Vagina (tissue), 2 donors: ENCODE measurements at regions not wholly inside any gene's neighbourhood (a gene's known extent, or its start where the extent isn't known, plus 50 kb on each side); places are given as distances from the start of the nearest gene placed in this dataset.

Source experiments
- POLR2AphosphoS5 ChIP-seq, 2 donors: sonication (generic); formaldehyde crosslinking; IDR thresholded peaks; one replicate each; pipeline ENCODE4 v1.9.0; 2017; ENCODE audit warnings: antibody characterized with exemption in 2 of 2, mild to moderate bottlenecking in 2 of 2, low read depth in 1 of 2; ENCODE audit not compliant: insufficient read depth in 1 of 2
- TF ChIP-seq, protein P1 (sequence below), 3 experiments: fragments of 450-650 bp in 2 of 3; fragments of 200-600 bp in 1 of 3; sonication (generic) in 1 of 3; IDR thresholded peaks; one replicate each; pipeline ENCODE4 v1.5.1; 2017 to 2019; ENCODE audit warnings: antibody characterized with exemption in 3 of 3, mild to moderate bottlenecking in 2 of 3, moderate library complexity in 2 of 3

DNA sequence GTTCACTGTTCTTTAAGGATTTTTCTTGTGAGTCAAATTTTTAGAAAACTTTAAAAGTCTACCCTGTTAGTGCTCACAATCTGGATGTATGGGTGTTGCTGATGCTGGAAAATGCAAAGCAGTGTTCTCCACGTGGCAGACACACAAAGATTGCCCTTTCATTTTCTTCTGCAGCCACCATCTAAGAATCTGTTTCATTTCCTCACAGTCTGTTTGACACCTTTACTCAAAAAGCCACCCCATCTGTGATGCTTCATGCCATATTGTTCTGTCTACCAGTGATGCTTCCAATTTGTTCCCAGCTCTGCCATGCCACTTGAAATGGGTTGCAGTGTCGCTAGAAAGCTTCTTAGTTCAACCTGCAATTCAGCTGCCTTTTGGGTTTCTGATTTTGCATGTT is 464.2 kb upstream of the UBE2E3 start:
- TF ChIP-seq, protein P1, sequence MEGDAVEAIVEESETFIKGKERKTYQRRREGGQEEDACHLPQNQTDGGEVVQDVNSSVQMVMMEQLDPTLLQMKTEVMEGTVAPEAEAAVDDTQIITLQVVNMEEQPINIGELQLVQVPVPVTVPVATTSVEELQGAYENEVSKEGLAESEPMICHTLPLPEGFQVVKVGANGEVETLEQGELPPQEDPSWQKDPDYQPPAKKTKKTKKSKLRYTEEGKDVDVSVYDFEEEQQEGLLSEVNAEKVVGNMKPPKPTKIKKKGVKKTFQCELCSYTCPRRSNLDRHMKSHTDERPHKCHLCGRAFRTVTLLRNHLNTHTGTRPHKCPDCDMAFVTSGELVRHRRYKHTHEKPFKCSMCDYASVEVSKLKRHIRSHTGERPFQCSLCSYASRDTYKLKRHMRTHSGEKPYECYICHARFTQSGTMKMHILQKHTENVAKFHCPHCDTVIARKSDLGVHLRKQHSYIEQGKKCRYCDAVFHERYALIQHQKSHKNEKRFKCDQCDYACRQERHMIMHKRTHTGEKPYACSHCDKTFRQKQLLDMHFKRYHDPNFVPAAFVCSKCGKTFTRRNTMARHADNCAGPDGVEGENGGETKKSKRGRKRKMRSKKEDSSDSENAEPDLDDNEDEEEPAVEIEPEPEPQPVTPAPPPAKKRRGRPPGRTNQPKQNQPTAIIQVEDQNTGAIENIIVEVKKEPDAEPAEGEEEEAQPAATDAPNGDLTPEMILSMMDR (IDR thresholded peaks at IDR 0.05) = no peak
- no peak for TF ChIP-seq POLR2AphosphoS5 (IDR thresholded peaks at IDR 0.05; ENCODE audit: insufficient read depth in 1 of 2, low read depth in 1 of 2)
